GM20000 (cell line): ENCODE measurements at regions not wholly inside any gene's neighbourhood (a gene's known extent, or its start where the extent isn't known, plus 50 kb on each side); places are given as distances from the start of the nearest gene placed in this dataset.

Source experiments
- DNase-seq: peaks from one replicate; pipeline ENCODE4 v3.0.0; 2012; ENCODE audit warnings: low spot score
- TF ChIP-seq, protein P1 (sequence below): IDR thresholded peaks from 2 replicates; pipeline ENCODE4 v1.5.1; 2012; ENCODE audit warnings: mild to moderate bottlenecking, control low read depth; ENCODE audit errors: extremely low read depth, missing control alignments

DNA sequence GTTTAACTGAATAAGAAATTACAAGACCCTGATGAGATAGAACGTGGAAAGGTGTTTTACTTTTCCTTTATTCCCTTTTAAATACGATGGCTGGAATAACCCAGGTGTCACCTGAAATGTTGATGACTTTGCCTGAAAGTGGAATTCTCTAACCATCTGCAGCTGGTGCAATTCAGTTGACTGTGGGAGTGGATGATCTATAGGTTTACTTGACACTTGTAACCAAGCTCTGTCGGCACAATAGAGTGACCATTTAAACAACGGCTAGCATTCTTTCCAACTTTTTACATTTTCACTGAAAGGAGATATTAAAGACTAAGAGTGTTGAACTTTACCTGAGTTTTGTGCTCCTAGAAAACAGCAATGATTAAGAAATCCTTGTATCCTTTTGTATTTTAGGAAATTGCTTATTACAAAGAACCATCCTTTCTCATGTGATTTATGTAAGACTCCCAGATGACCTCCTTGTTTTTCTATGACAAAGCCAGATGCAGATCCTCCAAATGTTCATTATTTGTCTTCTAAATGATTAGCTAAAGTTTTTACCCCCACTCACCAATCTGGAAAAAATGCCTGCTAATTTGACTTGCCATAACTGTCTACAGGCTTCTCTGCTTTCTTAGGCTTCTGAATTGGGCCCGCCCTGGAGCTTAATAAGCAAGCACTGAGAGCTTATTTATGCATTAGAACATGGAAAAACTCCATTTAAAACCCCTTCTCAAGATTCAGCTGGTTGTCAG lies 129.5 kb upstream of the LRRC7 start:
- DNase-seq = no peak
- TF ChIP-seq, protein P1, sequence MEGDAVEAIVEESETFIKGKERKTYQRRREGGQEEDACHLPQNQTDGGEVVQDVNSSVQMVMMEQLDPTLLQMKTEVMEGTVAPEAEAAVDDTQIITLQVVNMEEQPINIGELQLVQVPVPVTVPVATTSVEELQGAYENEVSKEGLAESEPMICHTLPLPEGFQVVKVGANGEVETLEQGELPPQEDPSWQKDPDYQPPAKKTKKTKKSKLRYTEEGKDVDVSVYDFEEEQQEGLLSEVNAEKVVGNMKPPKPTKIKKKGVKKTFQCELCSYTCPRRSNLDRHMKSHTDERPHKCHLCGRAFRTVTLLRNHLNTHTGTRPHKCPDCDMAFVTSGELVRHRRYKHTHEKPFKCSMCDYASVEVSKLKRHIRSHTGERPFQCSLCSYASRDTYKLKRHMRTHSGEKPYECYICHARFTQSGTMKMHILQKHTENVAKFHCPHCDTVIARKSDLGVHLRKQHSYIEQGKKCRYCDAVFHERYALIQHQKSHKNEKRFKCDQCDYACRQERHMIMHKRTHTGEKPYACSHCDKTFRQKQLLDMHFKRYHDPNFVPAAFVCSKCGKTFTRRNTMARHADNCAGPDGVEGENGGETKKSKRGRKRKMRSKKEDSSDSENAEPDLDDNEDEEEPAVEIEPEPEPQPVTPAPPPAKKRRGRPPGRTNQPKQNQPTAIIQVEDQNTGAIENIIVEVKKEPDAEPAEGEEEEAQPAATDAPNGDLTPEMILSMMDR = no peak

DNA sequence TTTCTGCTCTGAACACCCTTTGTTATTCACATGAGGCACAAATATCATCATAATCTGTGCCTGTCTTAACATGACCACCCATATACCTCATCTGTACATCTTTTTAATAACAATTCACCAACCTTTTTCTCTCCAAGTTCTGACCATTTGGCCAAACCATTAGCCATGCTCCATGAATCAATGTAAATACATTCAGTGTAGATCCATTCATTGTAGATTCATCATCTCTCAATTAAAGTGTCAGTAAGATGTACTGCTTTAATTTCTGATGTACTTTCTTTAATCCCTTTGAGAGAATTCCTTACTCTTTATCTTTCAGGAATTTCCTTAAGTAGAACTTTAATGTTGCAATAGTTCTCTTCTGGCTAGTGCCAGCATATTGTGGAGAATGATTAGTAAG lies 126.2 kb upstream of the LRRC7 start:
- no peak for DNase-seq
- TF ChIP-seq, protein P1 = no peak

DNA sequence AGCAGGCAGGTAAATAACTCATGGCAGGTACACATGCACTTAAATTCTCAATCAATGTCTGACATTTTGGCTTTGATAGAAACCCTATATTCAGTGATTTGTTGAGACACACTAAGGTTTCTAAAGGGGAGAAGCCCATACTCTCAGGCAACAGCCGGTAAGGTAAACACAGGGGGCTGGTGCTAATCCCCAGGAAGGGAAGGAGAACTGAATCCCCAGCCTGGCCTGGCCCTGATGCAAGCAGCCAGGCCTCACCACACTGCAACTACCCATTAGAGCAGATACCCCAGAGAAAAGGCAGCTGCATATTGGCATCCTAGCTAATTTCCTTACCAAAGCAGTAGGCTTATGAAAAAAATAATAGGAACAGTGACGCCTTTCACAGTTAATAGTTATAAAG lies 116.5 kb upstream of the LRRC7 start:
- DNase-seq = no peak
- TF ChIP-seq, protein P1 = no peak

DNA sequence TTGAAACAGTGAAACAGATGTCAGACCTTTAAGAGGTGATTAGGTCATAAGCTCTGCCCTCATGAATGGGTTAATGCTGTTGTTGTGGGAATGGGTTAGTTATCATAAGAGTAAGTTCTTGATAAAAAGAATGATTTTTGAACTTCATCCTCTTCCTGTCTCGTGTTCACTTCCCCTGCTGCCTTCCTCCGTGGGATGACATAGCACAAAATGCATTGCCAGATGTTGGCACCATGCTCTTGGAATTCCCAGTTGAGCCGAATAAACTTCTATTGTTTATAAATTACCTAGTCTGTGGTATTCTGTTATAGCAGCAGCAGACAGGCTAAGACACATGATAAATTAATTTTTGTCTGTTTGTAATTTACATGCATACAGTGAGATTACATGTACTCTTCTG lies 112.0 kb upstream of the LRRC7 start:
- TF ChIP-seq, protein P1 = no peak

DNA sequence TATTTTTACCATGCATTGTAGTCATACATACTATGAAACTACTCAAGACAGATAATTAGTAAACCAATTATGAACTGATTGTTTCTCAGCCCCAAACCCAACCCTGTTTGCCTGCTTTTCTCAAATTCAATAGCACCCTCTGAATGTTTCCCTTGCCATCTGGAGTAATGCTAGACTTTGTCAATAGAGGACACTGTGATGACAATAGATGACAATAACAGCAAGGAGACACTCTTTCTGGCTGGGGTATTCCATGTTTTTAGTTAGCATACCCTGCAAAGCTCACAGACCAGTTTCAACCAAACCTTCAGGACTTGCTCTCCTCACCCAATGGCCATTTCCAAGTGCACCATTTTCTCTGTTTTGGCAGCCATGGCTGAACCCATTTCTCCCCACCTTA lies 108.5 kb upstream of the LRRC7 start:
- TF ChIP-seq, protein P1 = no peak
- DNase-seq = no peak

More for the DNA sequence above, 112.0 kb upstream of the LRRC7 start:
- DNase-seq = no peak

DNA sequence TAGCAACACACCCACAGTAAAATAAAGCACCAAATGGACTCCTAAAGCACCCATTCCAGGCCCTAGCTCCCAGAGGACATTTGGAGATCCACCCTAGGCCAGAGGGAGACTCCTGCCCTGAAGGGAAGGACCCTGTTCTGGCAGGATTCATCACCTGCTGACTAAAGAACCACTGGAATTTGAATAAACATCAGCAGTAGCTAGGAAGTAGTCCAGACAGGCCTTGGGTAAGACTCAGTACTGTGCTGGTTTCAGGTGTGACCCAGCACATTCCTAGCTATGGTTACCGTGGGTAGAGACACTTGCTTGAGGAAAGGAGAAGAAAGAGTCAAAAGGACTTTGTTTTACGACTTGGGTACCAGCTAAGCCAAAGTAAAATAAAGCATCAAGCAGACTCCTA lies 92.7 kb upstream of the LRRC7 start:
- no peak for DNase-seq
- TF ChIP-seq, protein P1 = no peak

DNA sequence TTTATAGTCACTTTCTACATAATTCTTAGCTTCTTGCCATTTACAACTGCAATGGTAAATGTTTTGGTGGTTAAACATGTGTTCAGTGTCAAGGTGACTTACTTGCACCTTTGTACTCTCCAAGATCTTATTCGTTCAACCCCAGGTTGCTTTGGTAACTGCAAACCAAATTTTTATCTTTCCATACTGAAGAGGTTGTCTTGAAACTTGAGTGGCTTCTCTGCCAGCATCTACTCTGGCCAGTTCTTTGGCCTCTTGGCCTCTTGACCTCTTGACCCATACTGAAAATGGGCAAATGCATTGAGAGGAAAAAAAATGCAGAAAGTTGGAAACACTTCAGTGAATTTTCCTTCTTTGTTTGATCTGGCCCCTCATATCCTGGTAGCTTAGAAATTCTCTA lies 88.0 kb upstream of the LRRC7 start:
- TF ChIP-seq, protein P1 = no peak
- DNase-seq = no peak
